GM12878 (cell line): ENCODE measurements at regions not wholly inside any gene's neighbourhood (a gene's known extent, or its start where the extent isn't known, plus 50 kb on each side); places are given as distances from the start of the nearest gene placed in this dataset.

Experiments used
- ATAC-seq: fragments of 200-7000 bp; cut with Tn5 transposase; 3 replicates; pipeline ENCODE4 v1.9.1; 2020; ENCODE audit warnings: mild to moderate bottlenecking, moderate library complexity
- BruUV-seq: library from RNA; stranded (reverse); fragments of 400-500 nt; replicated peaks from 2 replicates; lab custom pipeline; 2021; lab: Mats Ljungman, UMichigan
- CTCF ChIA-PET: fragments of 300-600 bp; sonication (Branson Sonifier 250); formaldehyde crosslinking; extraction: SDS; loops from one replicate; lab custom pipeline; 2021; ENCODE audit warnings: inconsistent platforms; lab: Yijun Ruan, JAX
- POLR2A ChIA-PET: fragments of 350-600 bp; formaldehyde crosslinking; extraction: SDS; loops from one replicate; lab custom pipeline; 2021; ENCODE audit warnings: inconsistent platforms; lab: Charles Lee
- RAD21 ChIA-PET: fragments of 300-600 bp; sonication (Branson Sonifier 250); formaldehyde crosslinking; loops from one replicate; lab custom pipeline; 2023; ENCODE audit warnings: antibody characterized with exemption; ENCODE audit not compliant: unreplicated experiment; lab: Charles Lee
- SMC1A ChIA-PET: fragments of 300-600 bp; sonication (Branson Sonifier 250); formaldehyde crosslinking; loops from one replicate; lab custom pipeline; 2023; ENCODE audit not compliant: unreplicated experiment, uncharacterized antibody; lab: Charles Lee
- DNase-seq: peaks from one replicate; pipeline ENCODE4 v3.0.0-alpha.2; 2011; ENCODE audit warnings: low read depth, low spot score
- FAIRE-seq: peaks from 3 replicates; lab custom pipeline; 2011; peaks lifted over from hg19 to GRCh38; lab: Jason Lieb, UNC
- H2AFZ ChIP-seq: 2 replicates; pipeline ENCODE4 v1.6.0; 2011; ENCODE audit warnings: low read depth, low read length, control low read depth; ENCODE audit not compliant: control insufficient read depth
- H3K27ac ChIP-seq: 2 replicates; pipeline ENCODE4 v1.5.1; 2011; ENCODE audit warnings: control low read depth; ENCODE audit not compliant: control insufficient read depth, insufficient read depth
- H3K27me3 ChIP-seq, 2 experiments: replicated peaks in 1 of 2; 2 replicates each; pipeline versions ENCODE4 v1.6.0 to v1.6.1; 2011; ENCODE audit warnings: low read length in 1 of 2; ENCODE audit not compliant: control insufficient read depth in 2 of 2, insufficient read depth in 2 of 2
- H3K36me3 ChIP-seq, 2 experiments: 2 replicates each; pipeline ENCODE4 v1.5.1; 2011; ENCODE audit warnings: low read length in 1 of 2; ENCODE audit not compliant: control insufficient read depth in 2 of 2, insufficient read depth in 2 of 2
- H3K4me1 ChIP-seq: 2 replicates; pipeline ENCODE4 v1.6.1; 2011; ENCODE audit warnings: mild to moderate bottlenecking, low read length, moderate library complexity, mixed read lengths; ENCODE audit not compliant: control insufficient read depth, insufficient read depth
- H3K4me2 ChIP-seq: 2 replicates; pipeline ENCODE4 v1.6.0; 2011; ENCODE audit warnings: control low read depth; ENCODE audit not compliant: control insufficient read depth, insufficient read depth
- H3K4me3 ChIP-seq: fragments of 200-600 bp; sonication (generic); 2 replicates; pipeline ENCODE4 v1.5.1; 2016
- H3K79me2 ChIP-seq: 2 replicates; pipeline ENCODE4 v1.6.0; 2011; ENCODE audit warnings: low read length; ENCODE audit not compliant: control insufficient read depth, insufficient read depth
- H3K9ac ChIP-seq: 2 replicates; pipeline ENCODE4 v1.8.0; 2011; ENCODE audit warnings: low read length, control low read depth, mixed read lengths; ENCODE audit not compliant: control insufficient read depth, insufficient read depth
- H3K9me3 ChIP-seq: replicated peaks from 3 replicates; pipeline ENCODE4 v1.5.1; 2011; ENCODE audit warnings: mild to moderate bottlenecking, low read length; ENCODE audit not compliant: control insufficient read depth, insufficient read depth
- H4K20me1 ChIP-seq: 2 replicates; pipeline ENCODE4 v1.6.0; 2011; ENCODE audit not compliant: control insufficient read depth, insufficient read depth
- EZH2 ChIP-seq: IDR thresholded peaks from 2 replicates; pipeline ENCODE4 v1.6.1; 2012; ENCODE audit warnings: low read depth, mild to moderate bottlenecking, control low read depth, inconsistent platforms, low read length, borderline replicate concordance; ENCODE audit not compliant: control insufficient read depth
- HDAC2 ChIP-seq: fragments of 200-600 bp; sonication (generic); IDR thresholded peaks from 2 replicates; pipeline ENCODE4 v1.6.1; 2017
- IRF4 ChIP-seq: IDR thresholded peaks from 2 replicates; pipeline ENCODE4 v1.6.1; 2011; ENCODE audit warnings: low read depth, low read length
- MXI1 ChIP-seq: fragments of 150-350 bp; IDR thresholded peaks from 2 replicates; pipeline ENCODE4 v1.6.1; 2011; ENCODE audit warnings: low read depth, mild to moderate bottlenecking, inconsistent platforms, low read length, improper control_type of control experiment
- NR2C2 ChIP-seq: IDR thresholded peaks from 2 replicates; pipeline ENCODE4 v1.6.1; 2011; ENCODE audit warnings: borderline replicate concordance, low read depth; ENCODE audit not compliant: control insufficient read depth, insufficient read length
- NRF1 ChIP-seq: conservative IDR thresholded peaks from 2 replicates; pipeline ENCODE4 v1.6.1; 2011; ENCODE audit warnings: mild to moderate bottlenecking, low read depth, low read length, improper control_type of control experiment
- RAD21 ChIP-seq: IDR thresholded peaks from 2 replicates; pipeline ENCODE4 v1.6.1; 2011; ENCODE audit warnings: mild to moderate bottlenecking, low read depth, low read length, moderate library complexity; ENCODE audit not compliant: insufficient read depth
- RCOR1 ChIP-seq: conservative IDR thresholded peaks from 2 replicates; pipeline ENCODE4 v1.6.1; 2012; ENCODE audit warnings: low read depth, low read length, improper control_type of control experiment
- SUPT20H ChIP-seq: IDR thresholded peaks from 2 replicates; pipeline ENCODE4 v1.6.1; 2011; ENCODE audit warnings: low read depth, mild to moderate bottlenecking, low read length, moderate library complexity, borderline replicate concordance; ENCODE audit not compliant: control insufficient read depth
- TAF1 ChIP-seq: IDR thresholded peaks from 2 replicates; pipeline ENCODE4 v1.6.1; 2011; ENCODE audit warnings: mild to moderate bottlenecking, low read depth, low read length, borderline replicate concordance
- TBL1XR1 ChIP-seq: IDR thresholded peaks from 2 replicates; pipeline ENCODE4 v1.6.1; 2012; ENCODE audit warnings: low read depth, low read length, improper control_type of control experiment
- WGBS: methylation state at CpG from one replicate; pipeline ENCODE4 v1.1.6; 2016; ENCODE audit warnings: low lambda C conversion rate; ENCODE audit not compliant: insufficient replicate concordance, insufficient coverage; ENCODE audit errors: missing lambda C conversion rate; 5-methylcytosine and 5-hydroxymethylcytosine counted together
- in situ Hi-C: fragments of 300-500 bp; cut with MboI; formaldehyde crosslinking; loops from 9 replicates; pipeline ENCODE4 v1.14.3; 2018; ENCODE audit warnings: mixed read lengths
- intact Hi-C: fragments of 100-400 bp; cut with micrococcal nuclease; formaldehyde crosslinking; loops from one replicate; pipeline ENCODE4 v1.14.2; 2022; ENCODE audit not compliant: unreplicated experiment
- TF ChIP-seq, protein P1 (sequence below): fragments of 450-650 bp; IDR thresholded peaks from 2 replicates; pipeline ENCODE4 v1.6.1; 2016; ENCODE audit warnings: mild to moderate bottlenecking
- TF ChIP-seq, protein P2 (sequence below): IDR thresholded peaks from 2 replicates; pipeline ENCODE4 v1.6.1; 2011; ENCODE audit warnings: borderline replicate concordance, low read depth, mild to moderate bottlenecking, moderate library complexity, low read length; ENCODE audit not compliant: insufficient read depth, poor library complexity, severe bottlenecking
- TF ChIP-seq, protein P3 (sequence below): IDR thresholded peaks from 2 replicates; pipeline ENCODE4 v1.6.1; 2012; ENCODE audit warnings: low read depth, low read length, improper control_type of control experiment

DNA sequence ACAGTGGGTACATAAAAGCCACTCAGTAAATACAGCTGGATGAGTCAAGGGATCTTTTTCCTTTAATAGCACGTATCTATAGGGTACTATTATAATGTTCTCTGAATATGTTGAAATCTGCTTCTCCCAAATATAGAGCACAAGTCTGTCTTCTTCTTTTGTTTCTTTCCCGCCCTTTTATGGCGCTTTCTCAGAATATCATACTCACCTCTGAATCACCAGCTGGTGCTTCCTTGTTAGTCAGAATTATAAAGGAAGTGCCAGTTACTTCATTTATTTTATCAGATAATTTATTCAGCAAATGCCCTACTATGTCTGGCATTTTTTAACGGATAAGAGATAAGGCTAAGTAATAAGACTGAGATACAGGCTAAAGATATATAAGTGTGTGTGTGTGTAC, 772.9 kb downstream of the SORCS3 start:
- BruUV-seq = no TSS peak
- Histone ChIP-seq H3K4me1 (no peaks in the 10 kb centered on the region), H3K27ac (no peak overlapping the region), H3K9me3 (no peaks in the 10 kb centered on the region), H3K4me3 (no peak overlapping the region), H3K4me2 (no peak overlapping the region), H3K36me3 (no peaks in the 10 kb centered on the region), H3K27me3 (no peaks in the 10 kb centered on the region), H2AFZ (no peak overlapping the region), H4K20me1 (no peaks in the 10 kb centered on the region), H3K9ac (no peak overlapping the region), H3K79me2 (no peaks in the 10 kb centered on the region)
- WGBS = 12% methylated on average over 4 of the region's 4 CpGs
- SMC1A ChIA-PET = no interaction called here
- intact Hi-C loops = no loop called here
- RAD21 ChIA-PET = no interaction called here
- POLR2A ChIA-PET = no interaction called here
- FAIRE-seq = no peak
- CTCF ChIA-PET = no interaction called here
- TF ChIP-seq HDAC2 (no peak), SUPT20H (no peak), RCOR1 (no peak), TAF1 (no peak), RAD21 (no peak), IRF4 (no peak), NR2C2 (no peak), MXI1 (no peak), NRF1 (no peak), TBL1XR1 (no peak), EZH2 (no peak)
- TF ChIP-seq, protein P1, sequence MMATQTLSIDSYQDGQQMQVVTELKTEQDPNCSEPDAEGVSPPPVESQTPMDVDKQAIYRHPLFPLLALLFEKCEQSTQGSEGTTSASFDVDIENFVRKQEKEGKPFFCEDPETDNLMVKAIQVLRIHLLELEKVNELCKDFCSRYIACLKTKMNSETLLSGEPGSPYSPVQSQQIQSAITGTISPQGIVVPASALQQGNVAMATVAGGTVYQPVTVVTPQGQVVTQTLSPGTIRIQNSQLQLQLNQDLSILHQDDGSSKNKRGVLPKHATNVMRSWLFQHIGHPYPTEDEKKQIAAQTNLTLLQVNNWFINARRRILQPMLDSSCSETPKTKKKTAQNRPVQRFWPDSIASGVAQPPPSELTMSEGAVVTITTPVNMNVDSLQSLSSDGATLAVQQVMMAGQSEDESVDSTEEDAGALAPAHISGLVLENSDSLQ = no peak
- TF ChIP-seq, protein P2, sequence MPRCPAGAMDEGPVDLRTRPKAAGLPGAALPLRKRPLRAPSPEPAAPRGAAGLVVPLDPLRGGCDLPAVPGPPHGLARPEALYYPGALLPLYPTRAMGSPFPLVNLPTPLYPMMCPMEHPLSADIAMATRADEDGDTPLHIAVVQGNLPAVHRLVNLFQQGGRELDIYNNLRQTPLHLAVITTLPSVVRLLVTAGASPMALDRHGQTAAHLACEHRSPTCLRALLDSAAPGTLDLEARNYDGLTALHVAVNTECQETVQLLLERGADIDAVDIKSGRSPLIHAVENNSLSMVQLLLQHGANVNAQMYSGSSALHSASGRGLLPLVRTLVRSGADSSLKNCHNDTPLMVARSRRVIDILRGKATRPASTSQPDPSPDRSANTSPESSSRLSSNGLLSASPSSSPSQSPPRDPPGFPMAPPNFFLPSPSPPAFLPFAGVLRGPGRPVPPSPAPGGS = no peak
- TF ChIP-seq, protein P3, sequence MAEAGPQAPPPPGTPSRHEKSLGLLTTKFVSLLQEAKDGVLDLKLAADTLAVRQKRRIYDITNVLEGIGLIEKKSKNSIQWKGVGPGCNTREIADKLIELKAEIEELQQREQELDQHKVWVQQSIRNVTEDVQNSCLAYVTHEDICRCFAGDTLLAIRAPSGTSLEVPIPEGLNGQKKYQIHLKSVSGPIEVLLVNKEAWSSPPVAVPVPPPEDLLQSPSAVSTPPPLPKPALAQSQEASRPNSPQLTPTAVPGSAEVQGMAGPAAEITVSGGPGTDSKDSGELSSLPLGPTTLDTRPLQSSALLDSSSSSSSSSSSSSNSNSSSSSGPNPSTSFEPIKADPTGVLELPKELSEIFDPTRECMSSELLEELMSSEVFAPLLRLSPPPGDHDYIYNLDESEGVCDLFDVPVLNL = no peak
- no peak for ATAC-seq
- in situ Hi-C loops = no loop called here
- DNase-seq = no peak
